A673 (cell line): ENCODE measurements at regions not wholly inside any gene's neighbourhood (a gene's known extent, or its start where the extent isn't known, plus 50 kb on each side); places are given as distances from the start of the nearest gene placed in this dataset.

Source experiments
- EZH2 ChIP-seq: fragments of 200-600 bp; sonication (generic); IDR thresholded peaks from 2 replicates; pipeline ENCODE4 v1.6.1; 2017; ENCODE audit warnings: borderline replicate concordance, low read depth, mild to moderate bottlenecking, mixed read lengths, antibody characterized with exemption, low read length; ENCODE audit not compliant: poor library complexity, severe bottlenecking
- TF ChIP-seq, protein P1 (sequence below): fragments of 300-800, 200-600 bp; sonication (generic); conservative IDR thresholded peaks from 2 replicates; pipeline ENCODE4 v1.5.1; 2017; ENCODE audit warnings: low read depth, mild to moderate bottlenecking, antibody characterized with exemption, low read length, moderate library complexity, mixed read lengths

DNA sequence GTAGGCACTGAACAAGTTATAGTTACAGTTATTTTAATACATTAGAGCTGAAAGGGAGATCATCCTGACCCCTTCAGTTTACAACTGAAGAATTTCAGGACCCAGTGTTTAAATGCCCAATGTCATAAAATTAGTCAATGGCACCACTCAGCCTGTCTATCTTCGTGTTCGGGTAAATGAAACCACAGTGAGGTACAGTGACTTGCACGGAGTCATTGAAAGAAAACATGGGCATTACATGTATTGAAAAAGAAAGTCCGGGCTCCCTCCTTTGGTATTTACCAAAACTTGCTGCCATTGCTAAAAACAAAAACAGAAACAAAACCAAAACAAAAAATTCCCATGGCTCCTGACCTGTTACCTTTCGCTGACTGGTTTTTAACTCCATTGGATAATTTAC is 131.7 kb downstream of the SH2D1A start:
- TF ChIP-seq, protein P1, sequence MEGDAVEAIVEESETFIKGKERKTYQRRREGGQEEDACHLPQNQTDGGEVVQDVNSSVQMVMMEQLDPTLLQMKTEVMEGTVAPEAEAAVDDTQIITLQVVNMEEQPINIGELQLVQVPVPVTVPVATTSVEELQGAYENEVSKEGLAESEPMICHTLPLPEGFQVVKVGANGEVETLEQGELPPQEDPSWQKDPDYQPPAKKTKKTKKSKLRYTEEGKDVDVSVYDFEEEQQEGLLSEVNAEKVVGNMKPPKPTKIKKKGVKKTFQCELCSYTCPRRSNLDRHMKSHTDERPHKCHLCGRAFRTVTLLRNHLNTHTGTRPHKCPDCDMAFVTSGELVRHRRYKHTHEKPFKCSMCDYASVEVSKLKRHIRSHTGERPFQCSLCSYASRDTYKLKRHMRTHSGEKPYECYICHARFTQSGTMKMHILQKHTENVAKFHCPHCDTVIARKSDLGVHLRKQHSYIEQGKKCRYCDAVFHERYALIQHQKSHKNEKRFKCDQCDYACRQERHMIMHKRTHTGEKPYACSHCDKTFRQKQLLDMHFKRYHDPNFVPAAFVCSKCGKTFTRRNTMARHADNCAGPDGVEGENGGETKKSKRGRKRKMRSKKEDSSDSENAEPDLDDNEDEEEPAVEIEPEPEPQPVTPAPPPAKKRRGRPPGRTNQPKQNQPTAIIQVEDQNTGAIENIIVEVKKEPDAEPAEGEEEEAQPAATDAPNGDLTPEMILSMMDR: no peak
- no peak for TF ChIP-seq EZH2
